ENCODE measurements at regions not wholly inside any gene's neighbourhood (a gene's known extent, or its start where the extent isn't known, plus 50 kb on each side); places are given as distances from the start of the nearest gene placed in this dataset.

- DNase-seq, result no peak
- Histone ChIP-seq H3K36me3 (no peaks in the 10 kb centered on the region), H3K9me3 (no peaks in the 10 kb centered on the region), H3K27me3 (no peaks in the 10 kb centered on the region), H3K4me1 (no peaks in the 10 kb centered on the region), H3K4me3 (ENCODE audit: low read depth, low read length) (no peak overlapping the region)
- TF ChIP-seq CTCF (IDR thresholded peaks at IDR 0.05; ENCODE audit: low read depth, low read length), result no peak
These were observed 310.7 kb upstream of the DCN start for GRCh38 chr12:91493308-91493707.

GRCh38 chr12:91492648-91493047 lies 310.0 kb upstream of the DCN start:
- Histone ChIP-seq H3K27me3 (no peaks in the 10 kb centered on the region), H3K4me3 (ENCODE audit: low read depth, low read length) (no peak overlapping the region), H3K9me3 (no peaks in the 10 kb centered on the region), H3K4me1 (no peaks in the 10 kb centered on the region), H3K36me3 (no peaks in the 10 kb centered on the region)
- DNase-seq, result no peak
- no peak for TF ChIP-seq CTCF (IDR thresholded peaks at IDR 0.05; ENCODE audit: low read depth, low read length)

- no peak for DNase-seq
- Histone ChIP-seq H3K4me3 (ENCODE audit: low read depth, low read length) (no peak overlapping the region), H3K36me3 (no peaks in the 10 kb centered on the region), H3K4me1 (no peaks in the 10 kb centered on the region), H3K9me3 (no peaks in the 10 kb centered on the region), H3K27me3 (no peaks in the 10 kb centered on the region)
- no peak for TF ChIP-seq CTCF (IDR thresholded peaks at IDR 0.05; ENCODE audit: low read depth, low read length)
These were observed 308.2 kb upstream of the DCN start for GRCh38 chr12:91490667-91491311.

GRCh38 chr12:91483471-91483985 lies 300.9 kb upstream of the DCN start:
- Histone ChIP-seq H3K4me3 (ENCODE audit: low read depth, low read length) (no peak overlapping the region), H3K27me3 (no peaks in the 10 kb centered on the region), H3K36me3 (no peaks in the 10 kb centered on the region), H3K4me1 (no peaks in the 10 kb centered on the region), H3K9me3 (no peaks in the 10 kb centered on the region)
- no peak for DNase-seq
- TF ChIP-seq CTCF (IDR thresholded peaks at IDR 0.05; ENCODE audit: low read depth, low read length), result no peak

- Histone ChIP-seq H3K4me3 (ENCODE audit: low read depth, low read length) (no peak overlapping the region), H3K4me1 (no peaks in the 10 kb centered on the region), H3K36me3 (no peaks in the 10 kb centered on the region), H3K27me3 (no peaks in the 10 kb centered on the region), H3K9me3 (no peaks in the 10 kb centered on the region)
- TF ChIP-seq CTCF (IDR thresholded peaks at IDR 0.05; ENCODE audit: low read depth, low read length), result no peak
- DNase-seq, result no peak
These were observed 299.6 kb upstream of the DCN start for GRCh38 chr12:91482231-91482630.

GRCh38 chr12:91478500-91478899 lies 295.9 kb upstream of the DCN start:
- H3K36me3 ChIP-seq, result no peaks in the 10 kb centered on the region
- H3K4me3 ChIP-seq (ENCODE audit: low read depth, low read length), result no peak overlapping the region
- no peak for DNase-seq
- TF ChIP-seq CTCF (IDR thresholded peaks at IDR 0.05; ENCODE audit: low read depth, low read length), result no peak
- H3K9me3 ChIP-seq, result no peaks in the 10 kb centered on the region
- H3K27me3 ChIP-seq, result no peaks in the 10 kb centered on the region
- H3K4me1 ChIP-seq, result no peaks in the 10 kb centered on the region

Measured in BE2C (cell line).